HG03571 (cell line): ENCODE measurements at regions not wholly inside any gene's neighbourhood (a gene's known extent, or its start where the extent isn't known, plus 50 kb on each side); places are given as distances from the start of the nearest gene placed in this dataset.
"Not testable (repeated sequence)": the region's sequence is repeated elsewhere in the genome, so short reads cannot be mapped to it uniquely, and the experiment has no call there.

Source experiments
- ATAC-seq: cut with Tn5 transposase; IDR thresholded peaks from one replicate; pipeline ENCODE4 v1.9.1; 2021; ENCODE audit not compliant: unreplicated experiment

DNA sequence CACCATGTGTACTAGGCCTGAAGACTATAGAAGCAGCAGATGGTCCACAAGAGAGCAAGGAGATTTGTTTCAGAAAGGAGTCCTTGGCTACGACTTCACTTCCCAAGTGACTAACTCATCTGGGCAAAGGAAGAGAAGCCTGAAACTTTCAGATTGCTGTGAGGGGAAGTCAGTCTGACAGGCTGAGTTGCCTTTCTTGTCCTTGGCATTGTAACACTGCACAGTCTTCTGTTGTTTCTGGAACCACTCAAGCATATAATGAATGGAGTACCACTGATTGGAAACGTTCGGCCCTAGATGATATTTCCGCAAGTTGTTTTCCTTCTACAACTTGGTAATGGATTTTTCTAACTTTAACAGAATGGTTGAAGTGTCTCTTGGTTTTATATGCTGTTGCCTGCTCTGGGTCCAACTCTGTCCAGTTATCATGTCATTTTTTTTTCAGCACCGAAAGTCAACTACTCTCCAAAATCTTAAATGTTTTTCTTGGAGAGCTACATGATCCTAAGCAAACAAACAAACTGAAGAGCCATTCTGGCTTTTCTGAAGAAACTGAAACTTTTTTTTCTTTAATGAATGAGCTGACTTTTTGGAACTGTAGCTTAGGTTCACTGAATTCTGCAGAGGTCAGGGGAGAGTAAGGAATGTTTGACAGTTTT is 685.7 kb downstream of the MECOM start:
- no peak for ATAC-seq

DNA sequence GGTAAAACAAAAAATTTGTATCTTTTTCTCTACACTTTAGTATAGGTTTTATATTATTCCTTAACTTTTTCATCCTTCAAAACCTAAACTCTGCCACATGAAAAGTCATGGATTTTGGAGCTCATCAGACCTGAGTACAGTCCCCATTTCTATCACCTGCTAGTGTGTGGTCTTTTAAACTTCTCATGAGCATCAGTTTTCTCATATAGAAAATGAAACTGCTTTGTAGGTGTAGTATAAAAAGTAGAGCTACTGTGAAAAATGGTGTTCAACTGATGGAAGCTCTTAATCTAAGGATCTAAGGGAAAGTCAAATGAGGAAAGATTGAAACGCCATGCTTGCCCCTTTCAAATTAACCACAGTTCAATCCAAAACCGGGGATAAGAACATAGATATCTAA is 686.5 kb downstream of the MECOM start:
- ATAC-seq: no peak

DNA sequence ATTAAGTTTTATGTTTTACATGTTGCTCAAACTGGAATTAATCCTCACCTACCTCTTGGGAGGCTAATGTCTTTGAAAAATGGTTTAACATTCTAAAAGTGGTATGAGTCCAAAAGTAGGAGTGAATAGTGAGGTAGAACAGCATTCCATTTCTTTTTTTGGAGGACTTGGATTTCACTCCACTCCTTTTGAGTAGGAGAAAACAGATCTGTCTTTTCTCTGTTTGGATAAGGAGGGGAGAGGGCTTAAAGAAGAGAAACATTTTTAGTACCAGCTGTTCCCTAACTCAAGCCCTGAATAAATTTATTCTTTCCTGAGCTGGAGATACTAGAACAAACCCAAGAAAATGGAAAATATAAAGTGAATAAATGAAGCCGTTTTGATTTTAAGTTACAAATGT is 687.9 kb downstream of the MECOM start:
- ATAC-seq: no peak

- no peak for ATAC-seq
These were observed 688.7 kb downstream of the MECOM start for GRCh38 chr3:168974617-168975403.

DNA sequence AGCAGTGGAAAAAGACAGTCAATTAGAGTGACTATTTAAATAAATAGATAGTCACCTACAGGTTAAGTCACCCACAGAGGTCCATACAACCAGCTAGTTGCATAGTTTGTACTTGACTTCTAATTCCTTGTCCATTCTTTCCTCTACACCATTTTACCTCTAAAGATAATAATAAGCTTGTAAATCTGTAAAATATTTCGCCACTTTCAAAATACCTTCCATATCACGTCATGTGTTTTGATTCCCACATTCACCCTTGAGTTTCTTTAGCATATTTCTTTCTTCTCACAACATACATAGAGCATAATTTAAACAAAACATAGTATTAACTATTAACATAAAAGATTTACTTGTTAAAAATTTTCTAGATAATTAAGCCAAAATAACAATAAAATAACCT is 689.6 kb downstream of the MECOM start:
- no peak for ATAC-seq

DNA sequence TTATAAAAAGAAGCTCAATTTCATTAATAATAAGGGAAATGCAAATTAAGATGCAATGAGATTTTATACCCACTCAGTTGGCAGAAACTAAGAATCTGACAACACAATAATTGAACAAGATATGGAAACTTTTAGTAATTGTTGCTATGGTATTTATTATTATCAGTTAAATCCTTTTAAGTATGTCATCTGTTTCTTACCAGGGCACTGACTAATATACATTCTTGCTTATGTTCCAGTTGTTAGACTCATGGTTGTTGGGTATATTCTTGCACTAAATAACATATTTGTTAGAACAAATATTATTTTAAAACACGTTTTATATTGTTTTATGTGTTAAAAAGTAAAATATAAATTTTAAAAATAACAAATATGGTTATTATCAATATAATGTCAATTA is 690.3 kb downstream of the MECOM start:
- no peak for ATAC-seq

GRCh38 chr3:168968609-168969008 is 694.9 kb downstream of the MECOM start:
- ATAC-seq: no peak

- no peak for ATAC-seq
These were observed 698.8 kb downstream of the MECOM start for GRCh38 chr3:168964736-168965135.

DNA sequence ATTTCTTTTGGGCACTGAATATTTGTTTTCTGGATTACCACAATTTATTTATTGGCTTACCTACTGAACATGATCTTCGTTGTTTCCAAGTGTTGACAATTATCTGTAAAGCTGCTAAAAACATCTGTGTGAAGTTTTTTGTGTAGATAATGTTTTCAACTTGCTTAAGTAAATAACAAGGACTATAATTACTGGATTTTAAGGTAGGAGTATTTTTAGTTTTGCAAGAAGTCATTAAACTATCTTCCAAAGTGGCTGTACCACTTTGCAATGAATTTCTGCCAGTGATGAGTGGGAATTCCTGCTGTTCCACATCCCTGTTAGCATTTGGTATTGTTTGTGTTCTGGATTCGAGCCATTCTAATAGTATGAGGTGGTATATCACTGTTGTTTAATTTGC is 702.2 kb downstream of the MECOM start:
- no peak for ATAC-seq

DNA sequence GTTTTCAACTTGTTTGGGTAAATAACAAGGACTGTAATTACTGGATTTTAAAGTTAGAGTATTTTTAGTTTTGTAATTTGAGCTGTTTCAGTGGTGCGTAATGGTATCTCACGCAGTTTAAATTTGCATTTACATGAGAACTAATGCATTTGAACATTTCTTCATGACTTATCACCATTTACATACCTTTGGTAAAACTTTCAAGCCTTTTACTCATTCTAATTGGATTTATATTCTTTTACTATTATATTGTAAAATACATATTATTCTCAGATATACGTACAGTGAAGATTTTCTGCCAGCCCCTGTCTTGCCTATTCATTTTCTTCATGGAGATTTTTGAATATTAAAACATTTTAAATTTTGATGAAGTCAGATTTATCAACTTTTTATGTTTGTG is 703.8 kb downstream of the MECOM start:
- ATAC-seq: no peak

DNA sequence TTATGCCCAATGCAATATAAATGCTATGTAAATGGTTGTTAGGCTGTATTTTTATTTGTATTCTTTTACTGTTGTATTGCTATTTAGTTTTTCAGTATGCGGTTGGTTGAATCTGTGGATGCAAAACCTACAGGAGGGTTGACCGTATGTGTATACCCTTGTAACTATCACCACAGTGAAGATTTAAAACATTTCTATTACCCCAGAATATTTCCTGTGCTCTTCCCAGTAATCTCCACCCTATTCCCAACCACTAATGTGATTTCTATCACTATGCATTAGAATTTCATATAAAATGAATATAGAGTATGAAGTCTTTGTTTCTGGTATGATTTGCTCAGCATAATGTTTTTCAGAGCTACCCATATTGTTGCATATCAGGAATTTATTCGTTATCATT is 705.0 kb downstream of the MECOM start:
- ATAC-seq: no peak

GRCh38 chr3:168956076-168956475 is 707.4 kb downstream of the MECOM start:
- ATAC-seq: no peak

DNA sequence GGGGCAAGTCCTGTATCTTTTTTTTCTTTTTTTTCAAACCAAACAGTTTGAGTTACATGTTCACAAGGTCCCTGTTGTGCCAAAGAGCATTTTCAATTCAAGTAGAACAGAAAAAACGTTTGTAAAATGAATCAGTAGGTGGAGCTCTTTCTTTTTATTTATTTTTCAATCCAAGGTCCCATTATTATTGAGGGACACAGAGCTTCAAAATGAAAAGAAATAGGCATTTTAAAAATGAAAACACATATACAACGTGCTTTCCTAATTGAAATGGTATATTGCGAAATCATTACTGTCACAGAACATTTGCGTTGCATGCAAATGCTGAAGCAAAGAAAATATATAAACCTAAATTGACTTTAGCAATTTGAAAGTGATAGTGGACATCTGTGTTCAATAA is 711.0 kb downstream of the MECOM start:
- ATAC-seq: no peak

GRCh38 chr3:168951884-168952283 is 711.6 kb downstream of the MECOM start:
- ATAC-seq: no peak

DNA sequence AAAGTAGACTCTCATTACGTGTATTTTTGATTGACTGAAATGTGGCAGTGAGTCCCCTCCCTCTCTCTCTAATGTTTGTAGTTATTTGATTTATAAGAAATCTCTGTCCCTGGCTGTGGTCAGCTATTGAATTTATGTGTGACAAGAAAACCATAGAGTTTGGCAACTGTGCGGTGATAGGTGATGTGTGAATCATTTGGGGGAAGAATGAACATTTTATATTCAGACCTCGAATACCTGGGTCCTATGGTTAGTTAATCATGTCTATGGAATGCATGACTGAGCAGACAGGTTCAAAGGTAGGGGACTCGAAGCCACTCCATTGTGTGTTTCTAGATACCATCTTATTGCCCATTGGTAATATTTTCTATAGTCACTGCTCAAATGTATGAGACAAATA is 712.1 kb downstream of the MECOM start:
- no peak for ATAC-seq

DNA sequence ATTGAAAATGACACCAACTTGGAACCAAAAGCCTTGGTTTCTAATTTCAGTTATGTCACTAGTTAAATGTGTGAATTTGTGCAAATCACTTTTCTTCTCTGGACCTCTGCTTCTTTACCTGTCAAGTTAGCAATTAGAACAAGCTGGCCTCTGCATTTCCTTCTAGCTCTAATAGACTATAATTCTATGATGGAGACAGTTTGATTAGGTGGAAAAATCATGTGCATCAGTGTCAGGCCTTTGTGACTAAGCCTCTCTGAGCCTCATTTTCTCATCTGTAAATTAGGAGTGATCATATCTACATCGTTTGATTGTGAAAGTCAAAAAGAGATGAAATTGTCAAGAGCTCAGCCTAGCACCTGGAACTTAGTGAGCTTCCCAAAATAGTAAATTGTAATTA is 712.9 kb downstream of the MECOM start:
- ATAC-seq: no peak

- ATAC-seq: no peak
These were observed 723.8 kb downstream of the MECOM start for GRCh38 chr3:168939651-168940238.

- ATAC-seq: no peak
These were observed 729.9 kb downstream of the MECOM start for GRCh38 chr3:168933614-168934013.

GRCh38 chr3:168929997-168930396 is 733.5 kb downstream of the MECOM start:
- not testable (repeated sequence) for ATAC-seq

GRCh38 chr3:168926426-168926825 is 737.1 kb downstream of the MECOM start:
- ATAC-seq: no peak

GRCh38 chr3:168925568-168925967 is 737.9 kb downstream of the MECOM start:
- no peak for ATAC-seq

DNA sequence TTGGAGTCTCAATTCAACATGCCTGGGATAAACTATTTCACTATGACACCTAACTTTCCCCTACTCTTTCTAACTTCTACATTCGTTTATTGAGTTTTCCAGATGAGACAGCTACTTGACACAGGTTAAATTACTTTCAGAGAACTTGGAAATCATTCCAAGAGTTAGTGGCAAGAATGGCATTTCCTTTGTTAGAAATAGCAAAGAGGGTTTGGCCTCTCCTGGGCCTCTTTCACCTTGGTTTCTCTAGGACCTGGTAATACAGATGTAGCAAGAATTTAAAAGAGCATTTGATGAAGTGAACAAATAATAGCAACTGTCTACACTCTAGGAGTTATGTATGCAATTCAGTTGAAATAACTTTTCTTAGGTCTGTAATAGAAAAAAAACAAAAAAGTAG is 748.9 kb downstream of the MECOM start:
- no peak for ATAC-seq
